Stimulated activated CD8-positive, alpha-beta memory T cell treated with anti-CD3 and anti-CD28 coated beads, Interleukin-15, amount 100 ng/mL, for 24 hours (primary cell): ENCODE measurements at regions not wholly inside any gene's neighbourhood (a gene's known extent, or its start where the extent isn't known, plus 50 kb on each side); places are given as distances from the start of the nearest gene placed in this dataset.
"Not testable (repeated sequence)": the region's sequence is repeated elsewhere in the genome, so short reads cannot be mapped to it uniquely, and the experiment has no call there.

Experiments
- DNase-seq: peaks from one replicate; pipeline ENCODE4 v3.0.0-alpha.2; 2020; ENCODE audit warnings: low read depth

DNA sequence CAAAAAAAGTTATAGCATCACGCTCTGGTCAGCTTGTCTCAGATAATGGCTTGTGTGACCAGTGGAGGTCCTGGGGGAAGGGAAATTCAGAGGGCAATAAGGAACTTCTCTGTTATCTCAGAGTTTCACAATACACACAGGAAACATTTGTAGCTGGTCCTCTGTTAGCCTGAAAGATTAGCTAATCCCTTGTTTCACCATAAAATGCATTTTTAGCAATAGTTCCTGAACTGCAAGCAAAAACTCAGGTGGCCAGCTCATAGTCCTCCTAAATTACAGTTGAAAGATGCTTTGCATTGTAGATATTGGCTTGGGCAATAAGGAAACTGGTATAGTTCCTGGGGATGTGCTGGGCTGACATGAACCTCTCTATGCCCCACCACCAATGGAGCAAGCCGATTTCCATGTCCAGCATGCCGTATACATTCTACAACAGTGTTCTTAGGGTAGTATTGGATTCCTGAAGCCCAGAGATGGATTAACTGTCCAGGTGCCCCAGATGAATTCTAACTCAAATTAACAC, 141.5 kb upstream of the TBL1XR1 start:
- DNase-seq, result no peak

DNA sequence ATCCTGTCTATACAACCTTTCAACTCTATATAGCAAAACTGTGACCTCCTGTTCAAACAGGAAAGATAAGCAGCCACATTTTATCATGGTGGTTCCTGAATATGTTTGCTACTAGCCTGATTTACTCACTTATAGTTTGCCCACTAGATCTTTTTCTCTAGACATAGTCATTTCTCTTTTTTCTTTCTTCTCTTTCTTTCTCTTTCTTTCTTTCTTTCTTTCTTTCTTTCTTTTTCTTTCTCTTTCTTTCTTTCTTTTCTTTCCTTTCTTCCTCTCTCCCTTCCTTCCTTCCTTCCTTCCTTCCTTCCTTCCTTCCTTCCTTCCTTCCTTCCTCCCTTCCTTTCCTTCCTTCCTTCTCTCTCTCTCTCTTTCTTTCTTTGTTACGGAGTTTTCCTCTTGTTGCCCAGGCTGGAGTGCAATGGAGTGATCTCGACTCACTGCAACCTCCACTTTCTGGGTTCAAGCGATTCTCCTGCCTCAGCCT, 142.0 kb upstream of the TBL1XR1 start:
- DNase-seq, result not testable (repeated sequence)

DNA sequence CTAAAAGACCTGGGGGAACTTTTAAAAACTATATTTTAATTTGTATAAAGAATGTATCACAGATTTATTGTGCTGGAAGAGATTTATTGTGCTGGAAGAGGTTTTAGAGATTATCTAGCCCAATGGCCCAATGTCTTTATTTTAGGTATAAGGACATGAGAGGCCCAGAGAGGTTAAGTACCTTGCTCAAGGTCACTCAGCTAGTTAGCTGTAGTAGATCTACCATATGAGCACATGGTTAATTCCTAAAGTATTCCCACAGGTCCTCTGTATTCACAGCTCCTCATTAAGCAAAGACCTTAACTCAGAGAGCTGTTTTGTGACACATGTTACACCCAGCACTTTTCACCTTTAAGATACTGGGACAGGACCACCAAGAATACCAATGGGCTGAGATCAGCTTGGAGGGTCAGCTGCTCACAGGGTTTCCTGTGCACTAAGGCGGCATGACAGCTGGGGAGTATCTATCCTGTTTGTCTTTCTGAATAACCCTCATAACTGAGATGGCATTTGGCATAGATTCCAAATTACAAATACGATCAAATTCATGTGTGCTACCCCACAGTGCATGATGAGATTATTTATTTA, 143.1 kb upstream of the TBL1XR1 start:
- no peak for DNase-seq

DNA sequence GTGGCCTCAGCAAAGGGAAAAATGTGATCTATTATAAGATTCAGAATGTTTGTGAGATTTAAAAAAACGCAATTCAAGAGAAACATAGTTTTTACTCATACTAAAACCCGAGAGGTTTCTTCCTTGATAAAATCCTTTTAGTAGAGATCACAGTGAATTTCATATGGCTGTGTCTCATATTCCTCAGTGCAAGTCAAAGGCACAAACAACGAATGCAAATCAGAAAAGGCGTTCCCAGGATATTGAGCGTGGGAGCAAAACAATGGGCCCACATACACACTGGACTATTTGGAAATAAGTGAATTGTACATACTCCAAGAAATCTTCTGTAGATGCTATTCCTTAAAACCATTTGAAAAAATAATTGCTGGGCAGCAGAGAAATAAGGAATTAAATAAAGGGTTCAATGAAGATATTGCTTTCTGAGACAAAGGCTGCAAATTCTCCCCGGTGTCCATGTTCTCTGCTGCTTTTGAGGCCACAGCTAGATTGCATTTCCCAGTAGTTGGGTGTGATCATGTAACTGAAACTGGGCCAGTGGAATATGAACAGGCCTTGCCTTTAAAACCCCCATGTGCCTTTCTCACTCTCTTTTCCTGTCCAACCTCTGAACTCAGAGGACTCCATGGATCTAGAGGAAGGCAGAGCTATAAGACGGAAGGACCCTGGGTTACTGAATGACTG, 144.6 kb upstream of the TBL1XR1 start:
- DNase-seq, result no peak

DNA sequence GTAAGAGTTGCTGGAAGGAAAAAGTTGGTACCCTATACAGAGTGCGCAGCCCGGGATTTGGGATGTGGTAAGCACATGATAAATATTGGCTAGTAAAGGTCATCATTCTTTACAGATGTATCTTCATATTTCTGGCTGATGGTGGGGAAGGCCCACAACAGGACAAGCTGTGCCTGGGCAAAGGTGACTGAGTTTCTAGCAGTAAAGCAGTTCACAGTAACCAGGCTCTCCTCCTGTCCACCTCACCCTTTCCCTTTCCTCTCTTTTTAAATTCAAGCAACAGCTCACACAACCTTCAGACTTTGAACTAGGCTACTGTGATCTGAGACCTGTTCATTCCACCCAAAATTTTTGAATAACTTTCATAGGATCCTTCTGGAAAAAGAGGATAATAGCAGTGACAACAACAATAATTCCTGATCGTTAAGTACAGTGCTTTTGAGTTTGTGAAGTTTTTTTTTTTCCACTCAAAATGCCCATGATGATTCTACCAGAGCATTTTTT, 145.9 kb upstream of the TBL1XR1 start:
- no peak for DNase-seq

DNA sequence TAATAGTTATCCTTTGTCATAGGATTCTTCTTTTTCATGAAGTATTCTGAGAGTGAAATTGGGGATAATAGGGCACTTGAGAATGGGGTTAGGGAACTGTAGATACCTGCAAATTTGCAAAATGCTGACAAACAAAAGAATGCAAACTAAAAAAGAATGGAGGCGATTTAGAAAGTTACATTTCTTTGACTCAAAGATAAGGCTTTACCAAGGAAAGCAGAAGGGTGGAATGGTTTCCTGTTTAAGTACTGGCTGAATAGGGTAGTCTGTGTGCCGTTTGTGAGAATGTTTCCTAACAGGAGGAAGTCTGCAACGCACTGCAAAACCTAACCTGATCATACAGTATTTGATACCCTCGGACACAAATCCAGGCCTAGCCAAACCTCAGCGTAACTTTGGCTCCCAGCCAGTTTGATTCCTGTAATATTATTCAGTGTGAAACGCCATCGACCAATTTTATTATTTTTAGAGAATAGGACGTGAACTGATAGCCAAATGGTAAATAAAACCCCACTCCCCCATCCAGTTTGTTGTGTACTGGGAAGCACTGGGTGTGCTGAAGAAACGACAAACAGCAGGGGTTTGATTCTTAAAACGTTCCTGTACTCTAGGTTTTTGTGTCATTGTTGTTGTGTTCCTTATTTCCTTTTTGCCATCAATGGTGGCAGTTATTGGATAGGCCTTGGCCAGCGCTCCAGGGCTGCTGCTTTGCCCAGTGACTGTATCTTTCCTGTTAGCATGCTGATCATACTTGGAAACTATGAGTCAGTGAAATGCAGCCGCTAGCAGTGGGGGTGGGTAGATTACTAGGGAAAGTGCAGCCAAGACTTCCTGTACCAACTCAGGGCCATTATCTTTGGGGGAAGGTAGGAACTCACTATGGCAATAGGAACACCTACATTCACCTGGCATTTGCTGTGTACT, 148.0 kb upstream of the TBL1XR1 start:
- no peak for DNase-seq

DNA sequence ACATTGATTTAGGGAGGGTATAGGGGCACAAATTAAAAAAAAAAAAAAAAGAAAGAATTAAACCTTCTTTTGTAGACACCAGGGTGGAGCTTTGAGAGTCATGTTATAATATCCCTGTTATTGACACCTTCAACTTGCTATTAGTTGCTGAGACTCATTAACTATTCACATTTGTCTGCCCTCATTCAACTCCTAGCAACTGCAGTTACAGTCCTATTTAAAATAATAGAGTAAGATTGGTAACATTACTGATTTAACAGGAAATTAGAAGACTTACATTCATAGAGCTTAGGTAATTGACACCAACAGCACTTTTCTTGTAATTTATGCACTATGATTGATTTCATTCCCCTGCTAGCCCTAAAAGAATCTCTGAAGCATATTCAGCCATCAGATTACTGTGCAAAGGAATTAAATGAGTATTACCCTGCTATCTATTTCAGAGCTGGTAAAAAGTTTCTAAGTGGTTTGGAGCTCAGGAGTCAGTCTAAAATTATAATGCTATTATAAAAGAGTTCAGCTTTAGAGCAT, 148.8 kb upstream of the TBL1XR1 start:
- no peak for DNase-seq

DNA sequence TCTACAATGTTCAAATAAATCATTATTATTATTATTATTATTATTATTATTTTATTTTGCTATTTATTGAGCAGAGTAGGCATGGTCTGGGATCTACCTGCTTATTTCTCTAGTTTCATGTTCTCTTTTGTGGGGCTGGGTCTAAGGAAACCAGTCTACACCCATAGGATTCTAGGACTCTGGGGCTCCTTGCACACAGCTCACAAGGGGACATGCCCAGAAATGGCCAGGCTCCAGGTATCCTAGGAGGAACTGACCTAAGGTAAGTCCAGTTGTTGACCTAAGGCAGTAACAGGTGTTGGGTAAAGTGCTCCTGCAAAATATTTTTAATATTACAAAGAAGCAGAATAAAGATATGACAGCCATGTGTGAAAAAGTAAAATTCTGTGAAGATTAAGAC, 149.6 kb upstream of the TBL1XR1 start:
- no peak for DNase-seq

DNA sequence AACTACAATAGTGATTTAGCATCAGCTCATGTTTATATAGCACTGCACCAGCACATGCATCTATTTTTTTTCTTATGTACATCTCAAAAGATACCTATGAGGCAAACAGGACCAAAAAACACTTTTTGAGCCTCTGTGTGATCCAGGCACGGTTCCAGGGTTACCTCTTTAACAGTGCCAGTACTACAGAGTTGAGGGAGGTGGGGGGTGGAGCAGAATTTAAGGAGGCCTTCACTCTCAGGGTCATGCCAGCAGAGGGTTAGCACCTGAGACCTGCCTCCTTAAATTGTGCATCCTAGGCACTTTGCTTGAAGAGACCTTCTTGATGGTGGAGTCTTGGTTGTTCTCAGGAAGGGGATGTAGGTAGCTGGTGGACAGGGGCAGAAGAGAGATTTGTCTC, 150.3 kb upstream of the TBL1XR1 start:
- no peak for DNase-seq

DNA sequence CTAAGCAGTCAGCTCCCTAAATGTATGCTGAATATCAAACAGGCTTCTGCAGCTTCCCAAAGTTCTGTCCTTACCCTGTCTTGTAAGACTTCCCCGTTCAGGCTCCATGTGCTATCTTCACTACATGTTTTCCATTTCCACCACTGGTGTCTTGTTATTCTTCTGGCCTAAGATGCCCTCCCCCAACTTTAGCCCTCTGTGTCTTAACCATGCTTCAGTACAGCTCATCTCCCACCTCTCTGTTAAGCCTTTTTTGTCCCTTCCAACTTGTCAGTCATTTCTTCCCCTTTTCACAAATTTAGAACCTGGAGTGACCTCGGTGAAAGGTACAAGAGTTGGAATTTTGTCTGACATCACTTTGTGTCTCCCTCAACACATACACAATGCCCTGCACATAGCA, 151.7 kb upstream of the TBL1XR1 start:
- DNase-seq, result no peak

DNA sequence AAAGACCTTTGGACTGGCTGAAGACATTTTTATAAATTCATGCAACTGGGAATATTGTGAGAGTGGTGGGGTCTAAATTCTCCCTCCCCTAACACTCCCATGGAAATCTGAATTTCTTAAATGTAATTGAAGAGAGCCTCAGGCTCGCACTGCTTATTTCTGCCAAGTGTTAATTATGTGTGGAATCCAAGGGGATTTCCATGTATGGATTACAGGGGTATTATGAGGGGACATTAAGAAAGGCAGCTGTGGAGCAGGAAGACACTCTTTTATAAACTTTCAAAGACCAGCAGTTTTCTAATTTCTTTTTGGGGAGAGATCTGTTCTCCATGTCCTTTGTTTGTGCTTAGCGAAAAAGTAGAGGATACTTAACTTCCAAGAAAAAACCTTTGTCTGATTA, 152.1 kb upstream of the TBL1XR1 start:
- DNase-seq, result no peak

DNA sequence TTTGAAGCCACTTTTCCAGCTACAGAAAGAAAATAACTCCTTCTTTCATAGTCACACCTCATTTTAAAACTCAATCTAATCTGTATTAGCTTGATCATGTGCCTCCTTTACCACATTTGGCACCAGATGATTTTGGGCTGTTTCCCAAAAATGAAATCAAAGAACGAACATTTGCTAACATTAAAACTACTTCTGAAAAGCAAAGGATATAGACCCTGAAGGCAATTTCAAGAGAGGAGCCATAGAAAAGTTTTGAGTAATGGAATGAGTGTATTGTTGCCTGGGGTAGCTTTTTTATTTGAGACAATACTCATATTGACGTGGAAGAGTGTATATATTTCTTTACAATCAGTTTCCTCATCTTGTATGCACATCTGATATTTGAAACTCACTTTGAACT, 152.8 kb upstream of the TBL1XR1 start:
- DNase-seq, result no peak

DNA sequence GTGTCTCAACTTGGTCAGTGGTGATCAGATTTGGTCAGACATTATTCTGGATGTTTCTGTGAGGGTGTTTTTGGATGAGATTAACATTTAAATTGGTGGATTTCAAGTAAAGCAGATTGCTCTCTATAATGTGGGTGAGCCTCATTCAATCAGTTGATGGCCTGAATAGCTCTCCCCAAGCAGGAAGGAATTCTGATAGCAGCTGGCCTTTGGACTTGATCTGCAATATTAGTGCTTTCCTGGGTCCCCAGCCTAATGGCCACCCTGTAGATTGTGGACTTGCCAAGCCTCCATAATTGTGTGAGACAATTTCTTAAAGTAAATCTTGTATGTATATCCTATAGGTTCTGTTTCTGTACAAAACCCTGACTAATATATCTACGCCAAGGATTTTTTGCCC, 153.9 kb upstream of the TBL1XR1 start:
- no peak for DNase-seq

DNA sequence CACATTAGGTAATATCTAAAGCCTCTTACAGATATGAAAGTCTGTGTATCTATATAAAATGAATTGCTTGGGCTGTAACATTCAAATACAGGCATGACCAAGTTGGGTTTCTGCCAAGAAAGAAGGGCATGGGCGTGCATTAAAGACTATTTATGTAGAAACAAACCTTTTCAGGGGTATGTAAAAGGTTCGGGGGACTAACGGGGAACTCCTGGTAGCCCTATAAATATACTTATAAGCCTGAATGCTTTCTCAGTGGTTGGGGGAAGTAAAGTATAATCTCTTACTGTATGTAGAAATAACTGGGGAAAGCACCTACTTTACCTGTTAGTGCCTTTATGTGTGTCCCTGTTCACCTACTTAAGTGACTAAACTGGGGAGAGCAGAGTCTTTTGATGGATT, 154.5 kb upstream of the TBL1XR1 start:
- DNase-seq, result no peak

DNA sequence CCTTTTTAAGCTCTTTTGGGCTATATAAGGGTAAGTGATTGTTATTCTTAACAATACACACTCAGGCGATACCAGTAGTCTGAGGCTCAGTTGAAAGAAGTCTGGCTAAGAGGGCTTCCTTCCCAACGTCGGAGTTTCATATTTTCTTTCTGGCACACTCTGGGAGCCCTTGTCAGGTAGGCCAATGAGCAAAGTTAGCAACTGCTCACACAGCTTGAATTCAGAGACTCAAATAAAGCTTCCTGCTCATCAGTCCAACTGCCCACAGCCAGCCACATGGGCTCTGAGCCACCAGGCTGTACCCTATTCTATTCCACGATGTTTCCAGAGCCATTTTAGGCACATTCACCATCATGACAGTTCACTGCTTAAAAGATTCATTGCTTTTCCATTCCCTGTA, 155.1 kb upstream of the TBL1XR1 start:
- no peak for DNase-seq

DNA sequence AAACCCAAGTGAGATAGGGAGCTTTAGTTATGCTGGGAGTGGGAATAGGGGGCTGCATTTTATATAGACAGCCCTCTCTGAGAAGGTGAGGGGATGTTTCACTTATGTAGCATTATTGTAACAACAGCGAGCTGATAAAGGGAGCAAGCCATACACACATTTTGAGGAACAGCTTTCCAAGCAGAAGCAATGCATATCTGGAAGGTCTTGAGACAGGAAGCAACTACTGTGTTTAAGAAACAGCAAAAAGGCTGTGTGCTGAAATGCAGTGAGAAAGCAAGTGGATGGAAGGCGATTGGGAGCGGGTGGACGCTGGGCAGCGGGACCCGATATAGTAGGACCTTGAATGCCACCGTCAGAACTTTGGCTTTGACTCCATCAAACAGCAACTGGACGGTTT, 155.9 kb upstream of the TBL1XR1 start:
- no peak for DNase-seq

DNA sequence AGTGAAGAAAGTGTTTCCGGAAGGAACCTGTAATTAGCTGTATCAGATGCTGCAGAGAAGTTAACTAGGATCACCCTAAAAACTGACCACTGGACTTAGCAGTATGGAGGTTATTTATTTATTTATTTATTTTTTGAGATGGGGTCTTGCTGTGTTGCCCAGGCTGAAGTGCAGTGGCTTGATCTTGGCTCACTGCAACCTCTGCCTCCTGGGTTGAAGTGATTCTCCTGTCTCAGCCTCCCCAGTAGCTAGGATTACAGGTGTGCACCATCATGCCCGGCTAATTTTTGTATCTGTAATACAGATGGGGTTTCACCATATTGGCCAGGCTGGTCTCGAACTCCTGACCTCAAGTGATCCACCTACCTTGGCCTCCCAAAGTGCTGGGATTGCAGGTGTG, 156.6 kb upstream of the TBL1XR1 start:
- not testable (repeated sequence) for DNase-seq

DNA sequence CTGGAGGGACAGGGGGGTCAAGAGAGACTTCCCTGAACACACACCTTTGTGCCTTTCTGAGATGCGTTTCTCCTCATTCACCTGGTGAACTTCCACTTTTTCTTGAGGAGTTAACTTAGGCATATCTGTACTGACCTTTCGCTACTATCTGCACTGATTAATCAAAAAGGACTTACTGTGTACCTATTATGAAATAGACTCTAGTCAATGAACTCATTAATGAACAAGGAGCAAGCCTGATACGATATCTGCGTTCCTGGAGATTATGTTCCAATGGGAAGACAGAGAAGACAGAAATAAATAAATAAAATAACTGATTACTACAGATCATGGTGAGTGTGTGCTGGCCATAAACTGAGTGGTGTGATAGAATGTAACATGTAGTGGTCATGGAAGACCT, 157.2 kb upstream of the TBL1XR1 start:
- no peak for DNase-seq

DNA sequence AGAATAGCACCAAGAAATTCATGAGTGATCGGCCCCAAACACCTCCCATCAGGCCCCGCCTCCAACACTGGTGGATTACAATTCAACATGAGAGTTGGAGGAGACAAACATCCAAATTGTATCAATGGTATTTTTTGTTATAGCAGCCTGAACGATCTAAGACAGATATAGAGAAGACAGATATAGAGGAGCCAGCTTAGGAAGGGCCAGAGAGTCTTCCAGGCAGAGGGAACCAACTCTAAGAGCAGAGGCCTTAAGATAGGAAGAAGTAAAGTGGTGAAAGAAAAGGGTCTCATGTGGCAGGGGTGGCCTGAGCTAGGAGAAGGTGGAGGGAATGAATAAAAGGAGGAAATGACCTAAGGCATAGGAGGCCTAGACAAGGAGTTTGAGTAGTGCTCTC, 158.8 kb upstream of the TBL1XR1 start:
- no peak for DNase-seq

DNA sequence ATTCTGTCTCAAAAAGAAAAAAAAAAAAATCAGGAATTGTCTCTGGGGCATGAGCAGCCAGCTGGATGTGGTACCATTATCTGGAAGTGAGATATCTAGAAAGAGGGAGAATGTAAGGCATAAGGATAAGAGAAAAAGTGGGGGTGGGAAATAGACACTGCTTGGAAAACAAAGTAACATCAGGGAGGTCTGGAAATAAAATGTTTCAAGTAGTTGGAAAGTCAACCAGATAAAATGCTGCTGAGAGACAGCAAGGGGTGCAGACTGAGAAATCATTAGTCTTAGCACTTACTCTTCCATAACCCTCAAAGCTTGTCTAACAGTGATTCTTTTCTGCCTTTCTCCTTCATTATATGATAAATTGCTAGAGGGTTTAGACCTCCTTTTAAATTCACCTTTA, 159.7 kb upstream of the TBL1XR1 start:
- DNase-seq, result no peak

DNA sequence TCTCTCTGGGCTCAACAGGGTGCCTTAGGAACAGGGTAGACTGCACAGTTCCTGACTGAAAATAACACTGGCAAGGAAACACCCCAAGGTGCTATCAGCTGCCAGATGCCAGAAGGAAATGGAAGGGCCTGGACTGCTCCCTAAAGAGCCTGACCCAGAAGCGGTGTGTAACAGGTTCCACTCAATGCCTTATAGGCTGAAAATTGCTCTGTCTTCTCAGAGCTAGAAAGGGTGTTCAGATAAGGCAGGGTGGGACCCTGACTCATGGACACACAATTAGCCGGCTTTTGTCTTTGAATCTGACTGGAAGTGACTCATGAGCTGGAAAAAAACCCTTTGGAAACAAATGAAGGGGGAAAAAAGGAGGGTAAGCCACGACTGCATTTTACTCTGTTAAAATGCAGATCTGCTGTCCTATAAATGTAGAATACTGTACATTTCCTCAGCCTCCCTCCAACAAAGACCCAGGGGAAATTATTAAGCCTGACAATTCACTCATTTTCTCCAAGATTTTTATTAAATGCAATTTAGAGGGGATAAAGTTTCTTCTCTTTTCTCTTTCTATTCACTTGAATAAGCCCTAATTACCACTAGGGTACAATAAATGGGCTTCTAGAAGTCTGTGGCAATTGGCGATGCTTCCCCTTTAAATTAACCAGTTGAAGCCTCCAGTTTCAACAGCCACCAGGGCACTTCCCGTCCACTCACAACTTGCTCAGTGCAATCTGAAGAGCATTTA, 160.2 kb upstream of the TBL1XR1 start:
- no peak for DNase-seq
